ENCODE measurements at regions not wholly inside any gene's neighbourhood (a gene's known extent, or its start where the extent isn't known, plus 50 kb on each side); places are given as distances from the start of the nearest gene placed in this dataset.
"Not testable (repeated sequence)": the region's sequence is repeated elsewhere in the genome, so short reads cannot be mapped to it uniquely, and the experiment has no call there.

- DNase-seq, result no peak
Measured at GRCh38 chr12:27133022-27133590, 50.7 kb upstream of the C12orf71 start.

DNA sequence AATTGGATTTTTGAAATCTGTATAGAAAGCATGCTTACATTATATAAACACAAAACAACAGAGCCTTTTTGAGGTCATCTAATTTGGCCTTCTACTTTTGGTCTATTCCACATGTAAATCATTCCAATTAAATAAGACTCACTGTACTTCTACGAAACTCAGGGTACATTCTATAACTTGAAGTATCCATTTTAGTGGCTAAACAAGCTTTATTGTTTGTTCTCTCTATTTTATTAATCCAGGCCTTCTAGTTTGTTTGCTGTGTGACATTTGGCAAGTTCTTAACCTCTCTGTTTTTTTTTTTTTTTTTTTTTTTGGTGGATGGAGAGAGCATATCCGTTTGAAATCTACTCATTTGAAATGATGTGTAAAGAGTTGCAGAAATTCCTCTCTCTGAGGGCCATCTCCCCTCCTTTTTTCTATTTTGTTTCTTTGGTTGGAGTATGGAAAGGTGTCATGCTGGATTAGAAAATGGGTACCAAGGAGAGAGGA, 58.1 kb upstream of the C12orf71 start:
- no peak for DNase-seq

DNA sequence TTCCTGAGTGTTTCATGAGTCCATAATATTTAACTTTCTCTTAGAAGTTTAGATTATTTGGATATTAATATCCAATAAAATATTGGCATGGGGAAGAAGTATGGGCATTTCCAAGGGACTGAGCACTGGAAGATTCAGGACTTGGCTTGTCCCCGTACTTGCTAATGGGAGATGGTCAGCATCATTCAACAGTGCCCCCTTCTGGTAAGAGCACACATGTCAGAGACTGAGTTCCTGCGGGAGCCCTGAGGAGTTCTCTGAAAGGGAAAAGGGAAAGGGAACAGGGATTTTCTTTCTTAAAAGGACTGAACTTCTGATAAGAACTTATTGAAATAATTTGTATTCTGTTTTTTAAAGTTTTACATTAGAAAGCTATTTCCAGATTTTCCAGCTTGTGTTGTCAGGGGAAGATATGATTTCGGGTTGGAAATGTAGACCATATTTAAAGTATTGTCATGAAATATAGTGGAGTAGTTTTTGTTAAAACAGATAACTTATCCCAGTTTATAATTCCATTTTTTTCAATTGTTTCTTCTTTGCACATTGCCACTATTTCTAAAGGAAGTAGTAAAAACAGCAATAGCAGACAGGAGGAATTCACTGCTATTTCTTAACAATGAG, 59.8 kb upstream of the C12orf71 start:
- peak; percentile 23 for DNase-seq

DNA sequence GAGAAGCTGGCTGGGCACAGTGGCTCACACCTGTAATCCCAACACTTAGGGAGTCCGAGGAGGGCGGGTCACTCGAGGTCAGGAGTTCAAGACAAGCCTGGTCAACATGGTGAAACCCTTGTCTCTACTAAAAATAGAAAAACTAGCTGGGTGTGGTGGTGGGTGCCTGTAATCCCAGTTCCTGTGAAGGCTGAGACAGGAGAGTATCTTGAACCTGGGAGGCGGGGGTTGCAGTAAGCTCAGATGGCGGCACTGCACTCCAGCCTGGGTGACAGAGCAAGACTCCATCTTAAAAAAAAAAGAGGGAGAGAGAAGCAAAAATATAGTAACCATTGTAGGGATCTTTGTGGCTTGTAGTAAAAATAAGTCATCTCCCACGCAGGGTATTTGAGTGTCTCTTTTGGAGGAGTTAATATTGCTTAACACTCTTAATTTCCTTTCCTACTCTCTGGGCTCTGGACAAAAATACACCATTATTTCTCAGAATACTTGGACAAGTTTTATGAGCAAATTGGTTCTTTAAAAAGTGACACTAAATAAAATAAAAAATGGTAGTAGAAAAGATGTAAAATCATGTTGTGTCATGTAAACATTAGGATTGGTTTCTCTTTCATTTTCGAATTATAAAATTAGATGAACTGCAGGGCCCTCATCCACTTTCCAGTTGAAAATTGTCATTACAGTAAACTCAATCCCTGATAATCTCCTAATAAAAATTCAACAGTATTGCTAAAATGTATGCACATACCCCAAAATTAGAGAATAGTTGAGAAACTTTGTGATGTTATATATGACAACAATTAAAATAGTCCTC, 61.1 kb upstream of the C12orf71 start:
- no peak for DNase-seq

GRCh38 chr12:27145725-27146124, 63.3 kb upstream of the C12orf71 start:
- not testable (repeated sequence) for DNase-seq

GRCh38 chr12:27148373-27148772, 66.0 kb upstream of the C12orf71 start:
- DNase-seq, result no peak

- no peak for DNase-seq
Measured at GRCh38 chr12:27148791-27149190, 66.4 kb upstream of the C12orf71 start.

GRCh38 chr12:27151479-27151878, 69.1 kb upstream of the C12orf71 start:
- no peak for DNase-seq

DNA sequence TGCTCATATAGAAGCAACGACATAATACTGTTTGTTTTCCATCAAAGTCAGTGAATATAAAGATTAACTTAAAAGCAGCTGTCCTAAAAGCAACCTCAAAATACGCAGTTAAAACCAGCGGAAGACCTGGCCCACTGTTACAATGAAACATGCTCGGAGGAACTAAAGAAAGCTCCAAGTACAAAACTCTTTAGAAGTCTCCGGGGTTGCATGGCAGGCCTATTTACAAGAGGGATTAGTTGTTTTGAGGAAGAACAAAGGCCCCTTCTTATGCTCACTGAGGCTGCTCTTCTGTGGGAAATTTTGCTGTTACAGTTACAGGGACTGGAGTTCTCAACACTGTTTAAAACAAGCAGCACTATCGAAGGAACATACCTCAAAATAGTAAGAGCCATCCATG, 75.9 kb upstream of the C12orf71 start:
- DNase-seq, result no peak

GRCh38 chr12:27161458-27162228, 79.3 kb upstream of the C12orf71 start:
- DNase-seq, result no peak

DNA sequence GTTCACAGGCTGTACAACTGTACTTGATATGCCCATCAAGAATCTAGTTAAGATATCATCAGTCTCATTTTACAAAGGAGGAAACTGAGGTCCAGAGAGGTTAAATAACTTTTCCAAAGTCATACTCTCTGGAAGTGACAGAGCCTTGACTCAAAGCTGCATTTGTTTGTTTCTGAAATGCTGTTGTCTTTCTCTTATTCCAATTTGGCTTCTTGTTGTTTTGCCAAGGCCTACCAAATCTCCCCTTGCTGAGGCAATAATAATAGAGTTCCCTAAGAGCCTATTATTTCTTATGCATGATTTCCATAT, 79.8 kb upstream of the C12orf71 start:
- DNase-seq, result no peak

DNA sequence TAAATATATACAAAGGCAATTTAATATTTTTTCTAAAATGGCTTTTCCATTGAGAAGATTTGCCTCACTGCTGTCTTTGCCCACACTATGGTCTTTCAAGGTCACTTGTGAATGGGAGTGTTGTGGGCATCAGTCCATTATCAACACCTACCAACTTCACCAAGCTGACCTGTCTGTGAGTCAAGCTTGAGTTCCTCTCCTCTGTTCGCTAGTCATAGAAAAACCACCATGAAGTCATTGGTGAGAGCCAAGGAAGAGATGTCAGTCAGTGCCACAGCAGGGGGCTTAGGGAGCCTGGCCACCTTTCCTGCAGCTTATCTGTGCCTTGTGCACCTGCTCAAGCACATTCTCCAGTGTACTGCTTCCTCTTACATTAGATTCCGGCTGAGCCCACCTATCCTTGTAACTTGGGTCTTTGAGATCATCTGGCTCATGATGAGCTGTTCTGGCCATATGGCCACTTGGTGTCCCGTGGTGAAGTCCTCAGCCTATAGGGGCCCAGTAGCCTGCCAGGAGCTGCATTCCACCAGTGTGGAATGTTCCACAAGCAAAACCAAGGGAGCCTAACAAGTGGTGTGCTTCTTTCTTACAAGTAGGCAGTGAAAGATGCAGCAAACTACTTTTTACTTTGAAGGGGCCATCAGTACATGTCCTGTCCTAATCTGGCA, 80.8 kb upstream of the C12orf71 start:
- DNase-seq, result peak; percentile 71

- no peak for DNase-seq
Measured at GRCh38 chr12:27163894-27164293, 80.2 kb upstream of the STK38L start.

- peak; percentile 98 for DNase-seq
Measured at GRCh38 chr12:27164330-27165040, 79.6 kb upstream of the STK38L start.

DNA sequence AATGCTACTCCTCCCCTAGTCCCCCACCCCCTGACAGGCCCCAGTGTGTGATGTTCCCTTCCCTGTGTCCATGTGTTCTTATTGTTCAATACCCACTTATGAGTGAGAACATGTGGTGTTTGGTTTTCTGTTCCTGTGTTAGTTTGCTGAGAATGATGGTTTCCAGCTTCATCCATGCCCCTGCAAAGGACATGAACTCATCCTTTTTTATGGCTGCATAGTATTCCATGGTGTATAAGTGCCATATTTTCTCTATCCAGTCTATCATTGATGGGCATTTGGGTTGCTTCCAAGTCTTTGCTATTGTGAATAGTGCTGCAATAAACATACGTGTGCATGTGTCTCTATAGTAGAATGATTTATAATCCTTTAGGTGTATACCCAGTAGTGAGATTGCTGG, 78.1 kb upstream of the STK38L start:
- DNase-seq, result not testable (repeated sequence)

GRCh38 chr12:27171494-27171893, 72.6 kb upstream of the STK38L start:
- DNase-seq, result not testable (repeated sequence)

- no peak for DNase-seq
Measured at GRCh38 chr12:27176765-27177164, 67.3 kb upstream of the STK38L start.

GRCh38 chr12:27177706-27178105, 66.4 kb upstream of the STK38L start:
- no peak for DNase-seq

DNA sequence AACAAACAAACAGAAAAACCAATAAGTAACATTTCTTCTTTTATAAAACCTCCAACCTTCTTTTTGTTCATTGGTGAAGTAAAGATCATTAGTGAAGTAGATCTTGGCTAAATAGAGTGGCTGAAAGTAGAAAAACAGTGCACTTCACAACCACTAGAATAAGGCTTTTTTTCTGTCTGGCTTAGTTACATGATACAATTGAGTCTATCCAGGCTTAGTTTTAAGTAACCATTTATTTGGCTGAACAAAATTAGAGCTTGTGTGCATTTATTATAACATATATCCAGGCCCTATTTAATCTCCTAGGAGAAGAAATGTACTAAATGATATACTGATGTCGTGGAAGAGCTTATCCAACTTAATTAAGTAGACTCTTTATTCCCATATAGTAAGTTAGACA, 65.8 kb upstream of the STK38L start:
- DNase-seq, result no peak

GRCh38 chr12:27178723-27179399, 65.2 kb upstream of the STK38L start:
- DNase-seq, result no peak

DNA sequence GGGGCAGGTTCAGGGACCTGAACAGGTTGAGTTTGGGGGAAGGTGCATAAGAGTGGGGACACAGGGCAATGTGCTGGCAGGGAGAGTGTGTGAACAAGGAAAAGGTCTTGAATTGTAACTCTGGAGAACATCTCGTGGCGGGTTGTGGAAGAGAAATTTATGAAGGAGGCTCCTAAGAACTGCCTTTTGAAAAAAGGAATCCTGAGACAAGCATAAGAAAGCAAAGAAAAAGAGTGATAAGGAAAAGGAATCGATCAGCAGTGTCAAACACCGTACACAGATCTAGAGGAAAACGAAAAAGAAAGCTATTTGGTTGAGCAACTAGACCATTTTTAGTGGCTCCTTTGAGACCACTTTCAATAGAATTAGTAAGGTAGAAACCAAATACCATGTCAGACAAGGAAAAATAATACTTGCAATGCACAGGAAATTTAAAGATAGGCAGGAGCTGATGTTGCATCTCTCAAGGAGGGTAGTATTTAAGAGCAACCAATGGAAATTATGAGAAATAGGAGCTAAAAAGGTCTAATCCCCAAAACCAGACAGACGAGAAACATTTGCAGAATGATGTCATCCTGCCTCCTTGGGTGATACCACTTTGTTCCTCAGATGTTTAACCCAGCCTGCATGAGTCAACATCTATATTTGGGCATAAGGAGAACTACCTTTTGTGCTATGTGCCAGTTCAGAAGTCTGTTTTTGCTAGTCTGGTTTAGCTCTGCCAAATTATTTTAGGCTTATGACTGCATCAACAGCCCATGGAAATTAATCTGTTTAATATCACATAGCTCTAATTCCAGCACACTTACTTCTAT, 64.5 kb upstream of the STK38L start:
- peak; percentile 52 for DNase-seq

Measured in NCI-H2171 treated with DMSO at 0.1 percent for 48 hours (cell line).